GM19395 (cell line): ENCODE measurements at regions not wholly inside any gene's neighbourhood (a gene's known extent, or its start where the extent isn't known, plus 50 kb on each side); places are given as distances from the start of the nearest gene placed in this dataset.

ENCODE experiments used
- ATAC-seq: cut with Tn5 transposase; IDR thresholded peaks from one replicate; pipeline ENCODE4 v1.9.1; 2021; ENCODE audit warnings: mild to moderate bottlenecking, moderate library complexity; ENCODE audit not compliant: unreplicated experiment

DNA sequence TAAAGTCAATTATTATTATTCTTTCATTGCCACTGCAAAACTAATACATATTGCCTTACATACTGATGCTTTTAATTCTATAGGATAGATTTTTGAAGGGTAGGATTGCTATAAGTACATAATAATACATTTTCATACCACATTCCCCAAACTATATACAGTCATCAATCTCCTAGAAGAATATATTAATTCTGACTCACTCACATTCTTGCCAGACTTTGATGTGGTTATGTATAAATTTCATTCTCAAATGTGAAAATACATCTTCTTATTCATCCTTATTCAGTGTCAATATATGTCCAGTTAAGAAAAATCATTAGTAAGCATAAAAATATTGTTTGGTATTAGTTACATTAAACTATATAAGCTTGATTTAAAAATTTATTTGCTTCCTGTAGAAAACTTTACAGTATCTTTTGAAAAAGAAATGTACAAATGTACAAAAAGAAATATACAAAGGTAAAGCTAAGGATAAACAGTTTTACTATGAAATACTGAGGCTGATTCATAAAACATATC lies 458.8 kb upstream of the CNTN5 start:
- ATAC-seq: no peak

DNA sequence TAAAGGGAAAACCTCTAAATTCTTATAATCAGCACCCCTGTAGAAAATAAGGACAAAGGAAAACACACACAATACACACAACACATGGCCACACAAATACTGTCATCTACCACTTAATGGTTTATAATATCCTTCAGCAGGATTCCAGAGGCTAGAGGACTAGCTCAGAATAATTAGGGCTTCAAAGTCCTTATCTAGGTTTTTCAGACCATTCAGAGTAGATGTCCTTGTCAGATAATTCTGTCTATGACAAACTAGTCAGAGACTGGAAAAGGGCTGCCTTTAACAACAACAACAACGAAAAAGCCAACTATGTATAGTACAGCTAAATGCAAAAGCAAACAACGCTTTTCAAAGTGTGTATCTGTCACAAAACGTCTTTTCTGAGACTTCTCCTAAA lies 456.5 kb upstream of the CNTN5 start:
- ATAC-seq: no peak

GRCh38 chr11:98564881-98565280 lies 455.9 kb upstream of the CNTN5 start:
- ATAC-seq: no peak

GRCh38 chr11:98565311-98565710 lies 455.4 kb upstream of the CNTN5 start:
- no peak for ATAC-seq

GRCh38 chr11:98566978-98567377 lies 453.8 kb upstream of the CNTN5 start:
- ATAC-seq: no peak

DNA sequence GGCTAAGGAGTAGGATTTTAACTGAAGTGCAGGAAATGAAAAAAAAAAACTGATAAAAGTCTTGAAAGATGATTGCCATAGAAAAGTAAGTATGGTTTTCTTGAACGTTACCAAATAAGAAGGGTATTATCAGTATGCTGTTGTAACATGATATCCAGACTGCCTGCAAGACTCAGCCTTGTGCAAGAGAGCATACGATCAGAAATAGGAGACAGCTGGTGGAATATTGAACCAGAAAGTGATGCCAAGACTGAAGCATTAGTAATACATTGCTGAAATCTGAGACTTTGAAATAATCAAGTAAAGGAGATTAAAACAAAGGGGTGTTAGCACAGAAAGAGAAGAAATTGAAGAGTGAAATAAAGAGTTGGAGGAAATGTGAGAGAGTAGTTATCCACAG lies 452.7 kb upstream of the CNTN5 start:
- ATAC-seq: no peak

GRCh38 chr11:98572941-98573340 lies 447.8 kb upstream of the CNTN5 start:
- no peak for ATAC-seq

GRCh38 chr11:98587884-98588283 lies 432.9 kb upstream of the CNTN5 start:
- no peak for ATAC-seq

DNA sequence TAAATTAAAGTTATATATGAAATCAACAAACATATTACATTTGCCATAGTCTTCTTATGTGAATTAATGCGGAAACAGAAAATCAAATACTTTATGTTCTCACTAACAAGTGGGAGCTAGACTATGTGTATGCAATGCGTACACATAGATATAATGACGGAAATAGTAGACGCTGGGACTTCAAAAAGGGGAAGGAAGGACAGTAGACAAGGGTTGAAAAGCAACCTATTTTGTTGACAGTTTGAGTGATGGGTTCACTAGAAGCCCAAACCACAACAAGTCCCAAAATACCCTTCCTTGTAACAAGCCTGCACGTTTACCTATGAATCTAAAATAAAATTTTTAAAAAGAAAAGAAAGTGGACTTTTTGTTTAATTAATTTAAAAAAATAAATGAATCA lies 430.8 kb upstream of the CNTN5 start:
- no peak for ATAC-seq

DNA sequence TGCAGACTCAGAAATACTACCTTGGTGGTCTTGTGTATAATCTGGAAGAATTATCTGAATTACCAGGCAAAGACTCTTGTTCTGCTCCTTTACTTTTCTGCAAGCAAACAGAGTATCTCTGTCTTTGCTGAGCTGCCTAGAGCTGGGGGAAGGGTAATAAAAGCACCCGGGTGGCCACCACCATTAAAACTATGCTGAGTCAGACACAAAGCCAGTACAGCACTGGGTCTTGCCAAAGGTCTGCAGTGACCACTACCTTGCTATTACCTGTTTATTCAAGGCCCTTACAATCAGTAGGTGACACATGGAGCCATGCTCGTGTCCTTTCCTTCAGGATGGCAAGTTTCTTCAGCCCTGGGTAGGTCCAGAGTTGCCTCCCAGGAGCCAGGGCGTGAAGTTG lies 420.6 kb upstream of the CNTN5 start:
- ATAC-seq: no peak

DNA sequence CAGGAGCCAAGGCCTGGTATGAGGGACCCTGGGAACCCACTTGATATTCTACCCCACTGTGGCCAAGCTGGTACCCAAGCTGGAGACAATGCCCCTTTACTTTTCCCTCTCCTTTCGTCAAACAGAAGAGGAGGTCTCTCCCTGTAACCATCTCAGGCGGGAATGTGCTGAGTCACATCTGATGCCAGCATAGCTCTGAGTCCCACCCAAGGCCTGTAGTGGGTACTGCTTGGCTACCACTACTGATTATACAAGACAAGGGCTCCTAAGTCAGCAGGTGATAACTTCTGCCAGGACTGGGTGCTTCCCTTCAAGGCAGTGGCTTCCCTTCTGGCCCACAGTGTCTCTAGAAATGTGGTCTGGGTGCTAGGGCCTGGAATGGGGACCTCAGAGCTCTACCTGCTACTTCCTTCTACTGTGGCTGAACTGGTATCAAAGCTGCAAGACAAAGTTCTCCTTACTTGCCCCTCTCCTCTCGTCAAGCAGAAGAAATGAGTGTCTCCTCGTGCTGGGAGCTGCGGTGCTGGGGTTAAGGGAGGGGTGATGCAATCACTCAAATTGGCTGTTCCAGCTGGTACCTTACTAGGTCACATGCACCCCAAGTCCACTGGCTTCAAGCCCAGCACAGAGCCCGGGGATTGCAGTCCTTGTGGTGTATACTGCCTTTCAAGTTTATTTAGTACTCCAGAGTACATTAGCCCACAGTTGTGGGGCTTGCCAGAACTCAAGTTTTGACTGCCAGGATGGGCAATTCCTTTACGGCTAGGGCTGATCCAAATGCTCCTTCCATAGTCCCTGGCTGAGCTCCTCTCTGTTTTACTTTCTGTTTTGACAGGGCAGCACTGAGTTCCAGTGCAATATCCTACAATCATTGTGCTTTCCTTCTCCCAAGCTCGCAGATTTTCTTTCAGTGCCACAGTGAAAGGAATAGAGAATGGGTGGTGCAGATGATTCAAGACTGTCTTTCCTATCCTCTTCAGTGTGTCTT lies 419.7 kb upstream of the CNTN5 start:
- ATAC-seq: no peak

GRCh38 chr11:98616098-98616655 lies 404.6 kb upstream of the CNTN5 start:
- no peak for ATAC-seq

DNA sequence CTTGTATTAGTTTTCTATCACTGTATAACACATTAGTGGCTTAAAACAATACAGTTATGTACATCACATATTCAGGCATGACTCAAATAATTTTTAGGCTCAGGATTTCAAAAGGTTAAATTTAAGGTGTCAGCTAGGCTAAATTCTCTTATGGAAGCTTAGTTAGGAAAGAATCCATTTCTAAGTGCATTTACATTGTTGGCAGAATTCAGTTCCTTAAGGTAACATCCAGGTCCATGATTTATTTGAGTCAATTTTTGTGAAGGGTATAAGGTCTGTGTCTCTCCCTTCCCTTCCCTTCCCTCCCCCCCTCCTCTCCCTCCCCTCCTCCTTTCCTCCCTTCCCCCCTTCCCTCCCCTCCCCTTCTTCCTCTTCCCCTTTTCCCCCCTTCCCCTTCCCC lies 399.0 kb upstream of the CNTN5 start:
- no peak for ATAC-seq

DNA sequence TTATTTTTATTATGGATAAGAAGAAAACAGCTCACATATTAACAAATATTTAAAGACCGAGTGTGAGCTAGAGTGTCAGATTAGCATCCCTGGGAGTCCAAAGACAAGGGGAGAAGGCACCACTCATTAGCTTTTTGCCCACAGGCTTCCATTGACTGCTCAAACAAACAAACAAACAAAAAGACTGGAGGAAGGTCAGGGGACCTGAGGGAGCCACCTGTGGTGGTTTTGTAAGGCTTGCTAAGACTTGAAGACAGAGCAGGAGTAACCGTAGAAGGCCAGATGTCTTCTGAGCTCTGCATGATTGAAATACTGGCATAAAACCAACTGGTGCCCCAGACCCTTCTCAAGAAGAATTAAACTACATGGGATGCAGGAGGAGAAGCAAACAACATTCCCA lies 395.2 kb upstream of the CNTN5 start:
- ATAC-seq: no peak

- ATAC-seq: no peak
Measured at GRCh38 chr11:98630736-98631135, 390.0 kb upstream of the CNTN5 start.

DNA sequence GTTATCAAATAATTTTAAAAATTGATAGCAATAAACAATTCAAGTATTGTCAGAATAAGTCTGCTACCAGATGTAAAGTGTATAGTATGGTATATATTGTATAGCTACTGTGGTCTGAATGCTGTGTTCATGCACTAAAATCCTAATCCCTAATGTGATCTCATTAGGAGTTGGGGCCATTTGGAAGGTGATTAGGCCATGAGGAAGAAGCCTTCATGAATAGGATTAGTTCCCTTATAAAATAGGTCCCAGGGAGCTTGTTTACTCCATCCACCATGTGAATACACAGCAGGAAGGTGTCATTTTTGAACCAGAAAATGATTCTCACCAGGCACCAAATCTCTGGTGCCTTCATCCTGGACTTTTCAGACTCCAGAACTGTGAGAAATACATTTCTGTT lies 363.0 kb upstream of the CNTN5 start:
- ATAC-seq: no peak

DNA sequence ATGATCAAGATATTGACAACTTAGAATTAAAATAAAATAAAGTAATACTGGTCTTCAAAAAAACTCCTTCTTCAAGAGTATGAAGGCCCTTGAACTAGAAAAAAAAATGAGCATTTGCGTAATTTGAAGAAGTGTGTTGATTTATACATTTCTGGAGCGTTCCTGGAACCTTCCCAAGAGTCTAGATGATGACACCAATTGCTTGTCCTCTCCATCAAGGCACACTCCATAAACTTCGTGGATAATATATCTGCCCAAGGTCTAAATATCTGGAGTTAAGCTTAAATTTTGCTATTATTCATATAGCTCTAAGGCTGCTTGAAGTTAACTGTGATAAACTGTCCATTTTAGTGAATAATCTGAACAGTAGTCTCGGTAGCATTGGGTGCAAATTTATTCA lies 361.3 kb upstream of the CNTN5 start:
- ATAC-seq: no peak

DNA sequence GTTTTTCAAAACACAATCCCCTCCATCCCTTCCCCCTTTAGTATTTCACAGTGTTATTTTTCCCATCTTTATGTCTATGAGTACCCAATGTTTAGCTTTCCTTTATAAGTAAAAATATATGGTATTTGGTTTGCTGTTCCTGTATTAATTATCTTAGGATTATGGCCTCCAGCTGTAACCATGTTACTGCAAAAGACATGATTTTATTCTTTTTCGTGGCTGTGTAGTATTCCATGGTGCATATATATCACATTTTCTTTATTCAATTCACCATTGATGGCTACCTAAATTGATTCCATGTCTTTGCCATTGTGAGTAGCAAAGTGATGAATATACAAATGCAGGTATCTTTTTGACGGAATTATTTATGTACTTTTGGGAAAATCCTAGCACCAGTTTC lies 346.4 kb upstream of the CNTN5 start:
- ATAC-seq: no peak

GRCh38 chr11:98679673-98680072 lies 341.1 kb upstream of the CNTN5 start:
- ATAC-seq: no peak

- ATAC-seq: no peak
Measured at GRCh38 chr11:98701541-98701940, 319.2 kb upstream of the CNTN5 start.

- ATAC-seq: no peak
Measured at GRCh38 chr11:98703779-98704556, 316.8 kb upstream of the CNTN5 start.
